ENCODE measurements at regions not wholly inside any gene's neighbourhood (a gene's known extent, or its start where the extent isn't known, plus 50 kb on each side); places are given as distances from the start of the nearest gene placed in this dataset.
"Not testable (repeated sequence)": the region's sequence is repeated elsewhere in the genome, so short reads cannot be mapped to it uniquely, and the experiment has no call there.

GRCh38 chr9:15059003-15059402, 148.8 kb upstream of the FREM1 start:
- DNase-seq = no peak
- no peak overlapping the region for H3K4me2 ChIP-seq (ENCODE audit: low read length)
- no peak overlapping the region for H3K9ac ChIP-seq (ENCODE audit: low read length)
- no peak overlapping the region for H2BK15ac ChIP-seq (replicated peaks; ENCODE audit: low read depth)
- no peak overlapping the region for H4K8ac ChIP-seq (ENCODE audit: low read depth, low read length)
- H3K4ac ChIP-seq (ENCODE audit: low read depth, low read length) = no peak overlapping the region
- no peak overlapping the region for H3K18ac ChIP-seq (ENCODE audit: low read length)
- H4K5ac ChIP-seq (ENCODE audit: low read length) = no peak overlapping the region
- H3K23ac ChIP-seq (ENCODE audit: low read length) = no peak overlapping the region
- H3K4me3 ChIP-seq (ENCODE audit: low read length) = no peak overlapping the region
- no peaks in the 10 kb centered on the region for H3K4me1 ChIP-seq (ENCODE audit: control insufficient read depth, low read depth, low read length)
- WGBS (ENCODE audit: extremely low coverage, insufficient coverage, low lambda C conversion rate) = no CpG with 5 or more reads among the region's 1 CpG
- no peaks in the 10 kb centered on the region for H3K27me3 ChIP-seq (ENCODE audit: insufficient read depth, low read length, poor library complexity)
- H3K27ac ChIP-seq (ENCODE audit: low read depth, low read length) = no peak overlapping the region
- no peaks in the 10 kb centered on the region for H3K79me2 ChIP-seq (ENCODE audit: control insufficient read depth, insufficient read depth, low read length)
- H2BK5ac ChIP-seq (ENCODE audit: low read length) = no peak overlapping the region
- no peak overlapping the region for H2AK5ac ChIP-seq (ENCODE audit: low read length)
- H2BK120ac ChIP-seq (ENCODE audit: low read depth, low read length) = no peak overlapping the region
- no peaks in the 10 kb centered on the region for H3K36me3 ChIP-seq (ENCODE audit: control insufficient read depth, insufficient read depth, low read length)
- no peak overlapping the region for H3K56ac ChIP-seq (ENCODE audit: low read length)
- no peaks in the 10 kb centered on the region for H3K79me1 ChIP-seq (ENCODE audit: low read length)

GRCh38 chr9:15058236-15058635, 148.0 kb upstream of the FREM1 start:
- peak; percentile 27 for DNase-seq
- H3K79me2 ChIP-seq (ENCODE audit: control insufficient read depth, insufficient read depth, low read length) = no peaks in the 10 kb centered on the region
- H2BK15ac ChIP-seq (replicated peaks; ENCODE audit: low read depth) = no peak overlapping the region
- H2BK120ac ChIP-seq (ENCODE audit: low read depth, low read length) = no peak overlapping the region
- no peak overlapping the region for H3K4ac ChIP-seq (ENCODE audit: low read depth, low read length)
- H3K36me3 ChIP-seq (ENCODE audit: control insufficient read depth, insufficient read depth, low read length) = no peaks in the 10 kb centered on the region
- no peak overlapping the region for H3K18ac ChIP-seq (ENCODE audit: low read length)
- no peak overlapping the region for H3K23ac ChIP-seq (ENCODE audit: low read length)
- no peak overlapping the region for H3K56ac ChIP-seq (ENCODE audit: low read length)
- no CpG with 5 or more reads among the region's 4 CpGs for WGBS (ENCODE audit: extremely low coverage, insufficient coverage, low lambda C conversion rate)
- no peaks in the 10 kb centered on the region for H3K27me3 ChIP-seq (ENCODE audit: insufficient read depth, low read length, poor library complexity)
- no peaks in the 10 kb centered on the region for H3K79me1 ChIP-seq (ENCODE audit: low read length)
- no peak overlapping the region for H3K4me2 ChIP-seq (ENCODE audit: low read length)
- no peak overlapping the region for H4K8ac ChIP-seq (ENCODE audit: low read depth, low read length)
- no peak overlapping the region for H2BK5ac ChIP-seq (ENCODE audit: low read length)
- no peak overlapping the region for H3K9ac ChIP-seq (ENCODE audit: low read length)
- no peak overlapping the region for H4K5ac ChIP-seq (ENCODE audit: low read length)
- H3K4me3 ChIP-seq (ENCODE audit: low read length) = no peak overlapping the region
- H3K4me1 ChIP-seq (ENCODE audit: control insufficient read depth, low read depth, low read length) = no peaks in the 10 kb centered on the region
- no peak overlapping the region for H3K27ac ChIP-seq (ENCODE audit: low read depth, low read length)
- H2AK5ac ChIP-seq (ENCODE audit: low read length) = no peak overlapping the region

- peak; percentile 64 for DNase-seq
- no CpG with 5 or more reads among the region's 4 CpGs for WGBS (ENCODE audit: extremely low coverage, insufficient coverage, low lambda C conversion rate)
- H3K56ac ChIP-seq (ENCODE audit: low read length) = not testable (repeated sequence)
Measured at GRCh38 chr9:15055284-15055683, 145.1 kb upstream of the FREM1 start.

GRCh38 chr9:15048772-15049171, 138.5 kb upstream of the FREM1 start:
- no peaks in the 10 kb centered on the region for H3K27me3 ChIP-seq (ENCODE audit: insufficient read depth, low read length, poor library complexity)
- H4K5ac ChIP-seq (ENCODE audit: low read length) = no peak overlapping the region
- H3K4me3 ChIP-seq (ENCODE audit: low read length) = no peak overlapping the region
- H4K8ac ChIP-seq (ENCODE audit: low read depth, low read length) = no peak overlapping the region
- no peak overlapping the region for H3K4ac ChIP-seq (ENCODE audit: low read depth, low read length)
- no peak overlapping the region for H3K23ac ChIP-seq (ENCODE audit: low read length)
- H3K4me2 ChIP-seq (ENCODE audit: low read length) = no peak overlapping the region
- H3K18ac ChIP-seq (ENCODE audit: low read length) = no peak overlapping the region
- no peak overlapping the region for H3K9ac ChIP-seq (ENCODE audit: low read length)
- no peaks in the 10 kb centered on the region for H3K4me1 ChIP-seq (ENCODE audit: control insufficient read depth, low read depth, low read length)
- DNase-seq = no peak
- no peak overlapping the region for H2BK5ac ChIP-seq (ENCODE audit: low read length)
- H3K36me3 ChIP-seq (ENCODE audit: control insufficient read depth, insufficient read depth, low read length) = no peaks in the 10 kb centered on the region
- no peaks in the 10 kb centered on the region for H3K79me1 ChIP-seq (ENCODE audit: low read length)
- H2BK120ac ChIP-seq (ENCODE audit: low read depth, low read length) = no peak overlapping the region
- H3K56ac ChIP-seq (ENCODE audit: low read length) = no peak overlapping the region
- H3K79me2 ChIP-seq (ENCODE audit: control insufficient read depth, insufficient read depth, low read length) = no peaks in the 10 kb centered on the region
- WGBS (ENCODE audit: extremely low coverage, insufficient coverage, low lambda C conversion rate) = no CpG with 5 or more reads among the region's 1 CpG
- H3K27ac ChIP-seq (ENCODE audit: low read depth, low read length) = no peak overlapping the region
- no peak overlapping the region for H2BK15ac ChIP-seq (replicated peaks; ENCODE audit: low read depth)
- H2AK5ac ChIP-seq (ENCODE audit: low read length) = no peak overlapping the region

More at GRCh38 chr9:15055284-15055683, 145.1 kb upstream of the FREM1 start:
- not testable (repeated sequence) for H3K4me3 ChIP-seq (ENCODE audit: low read length); H2BK15ac ChIP-seq (replicated peaks; ENCODE audit: low read depth); H3K4me2 ChIP-seq (ENCODE audit: low read length); H3K79me1 ChIP-seq (ENCODE audit: low read length); H3K18ac ChIP-seq (ENCODE audit: low read length); H3K9ac ChIP-seq (ENCODE audit: low read length); H3K4me1 ChIP-seq (ENCODE audit: control insufficient read depth, low read depth, low read length); H3K79me2 ChIP-seq (ENCODE audit: control insufficient read depth, insufficient read depth, low read length); H3K23ac ChIP-seq (ENCODE audit: low read length); H2BK120ac ChIP-seq (ENCODE audit: low read depth, low read length); H4K5ac ChIP-seq (ENCODE audit: low read length); H4K8ac ChIP-seq (ENCODE audit: low read depth, low read length); H2BK5ac ChIP-seq (ENCODE audit: low read length); H3K27ac ChIP-seq (ENCODE audit: low read depth, low read length); H3K4ac ChIP-seq (ENCODE audit: low read depth, low read length); H3K36me3 ChIP-seq (ENCODE audit: control insufficient read depth, insufficient read depth, low read length); H2AK5ac ChIP-seq (ENCODE audit: low read length); H3K27me3 ChIP-seq (ENCODE audit: insufficient read depth, low read length, poor library complexity)

- H2AK5ac ChIP-seq (ENCODE audit: low read length) = no peak overlapping the region
- no peaks in the 10 kb centered on the region for H3K79me1 ChIP-seq (ENCODE audit: low read length)
- H3K79me2 ChIP-seq (ENCODE audit: control insufficient read depth, insufficient read depth, low read length) = no peaks in the 10 kb centered on the region
- H3K4ac ChIP-seq (ENCODE audit: low read depth, low read length) = no peak overlapping the region
- no peaks in the 10 kb centered on the region for H3K36me3 ChIP-seq (ENCODE audit: control insufficient read depth, insufficient read depth, low read length)
- H4K8ac ChIP-seq (ENCODE audit: low read depth, low read length) = no peak overlapping the region
- H3K4me2 ChIP-seq (ENCODE audit: low read length) = no peak overlapping the region
- H4K5ac ChIP-seq (ENCODE audit: low read length) = no peak overlapping the region
- H3K9ac ChIP-seq (ENCODE audit: low read length) = no peak overlapping the region
- no peak overlapping the region for H3K18ac ChIP-seq (ENCODE audit: low read length)
- H3K27ac ChIP-seq (ENCODE audit: low read depth, low read length) = no peak overlapping the region
- H3K23ac ChIP-seq (ENCODE audit: low read length) = no peak overlapping the region
- H3K27me3 ChIP-seq (ENCODE audit: insufficient read depth, low read length, poor library complexity) = no peaks in the 10 kb centered on the region
- H2BK5ac ChIP-seq (ENCODE audit: low read length) = no peak overlapping the region
- no peak for DNase-seq
- H3K56ac ChIP-seq (ENCODE audit: low read length) = no peak overlapping the region
- H3K4me1 ChIP-seq (ENCODE audit: control insufficient read depth, low read depth, low read length) = no peaks in the 10 kb centered on the region
- H2BK120ac ChIP-seq (ENCODE audit: low read depth, low read length) = no peak overlapping the region
- no peak overlapping the region for H2BK15ac ChIP-seq (replicated peaks; ENCODE audit: low read depth)
- WGBS (ENCODE audit: extremely low coverage, insufficient coverage, low lambda C conversion rate) = 100% methylated on average over 1 of the region's 5 CpGs
- no peak overlapping the region for H3K4me3 ChIP-seq (ENCODE audit: low read length)
Measured at GRCh38 chr9:15047028-15047551, 136.9 kb upstream of the FREM1 start.

GRCh38 chr9:15033316-15033715, 123.1 kb upstream of the FREM1 start:
- Histone ChIP-seq H3K56ac (ENCODE audit: low read length) (no peak overlapping the region), H3K79me2 (ENCODE audit: control insufficient read depth, insufficient read depth, low read length) (no peaks in the 10 kb centered on the region), H3K4me1 (ENCODE audit: control insufficient read depth, low read depth, low read length) (no peaks in the 10 kb centered on the region), H3K4me2 (ENCODE audit: low read length) (no peak overlapping the region), H3K36me3 (ENCODE audit: control insufficient read depth, insufficient read depth, low read length) (no peaks in the 10 kb centered on the region), H2BK120ac (ENCODE audit: low read depth, low read length) (no peak overlapping the region), H3K27ac (ENCODE audit: low read depth, low read length) (no peak overlapping the region), H4K5ac (ENCODE audit: low read length) (no peak overlapping the region), H2BK15ac (replicated peaks; ENCODE audit: low read depth) (no peak overlapping the region), H3K79me1 (ENCODE audit: low read length) (no peaks in the 10 kb centered on the region), H3K23ac (ENCODE audit: low read length) (no peak overlapping the region), H3K9ac (ENCODE audit: low read length) (no peak overlapping the region), H3K4ac (ENCODE audit: low read depth, low read length) (no peak overlapping the region), H3K27me3 (ENCODE audit: insufficient read depth, low read length, poor library complexity) (no peaks in the 10 kb centered on the region), H3K4me3 (ENCODE audit: low read length) (no peak overlapping the region), H2AK5ac (ENCODE audit: low read length) (no peak overlapping the region), H4K8ac (ENCODE audit: low read depth, low read length) (no peak overlapping the region), H2BK5ac (ENCODE audit: low read length) (no peak overlapping the region), H3K18ac (ENCODE audit: low read length) (no peak overlapping the region)
- DNase-seq = no peak
- WGBS (ENCODE audit: extremely low coverage, insufficient coverage, low lambda C conversion rate) = no CpG with 5 or more reads among the region's 4 CpGs

Data from mesendoderm (in vitro differentiated cells).